CD1c-positive myeloid dendritic cell (primary cell): ENCODE measurements at regions not wholly inside any gene's neighbourhood (a gene's known extent, or its start where the extent isn't known, plus 50 kb on each side); places are given as distances from the start of the nearest gene placed in this dataset.
A peak's percentile ranks its signal among the peaks of the same experiment; 100 is the strongest.
"Not testable (repeated sequence)": the region's sequence is repeated elsewhere in the genome, so short reads cannot be mapped to it uniquely, and the experiment has no call there.

Source experiments
- DNase-seq: peaks from one replicate; pipeline ENCODE4 v3.0.0-alpha.2; 2016; ENCODE audit errors: extremely low spot score

GRCh38 chr1:37159102-37159501, 124.8 kb upstream of the GRIK3 start:
- DNase-seq, result no peak

DNA sequence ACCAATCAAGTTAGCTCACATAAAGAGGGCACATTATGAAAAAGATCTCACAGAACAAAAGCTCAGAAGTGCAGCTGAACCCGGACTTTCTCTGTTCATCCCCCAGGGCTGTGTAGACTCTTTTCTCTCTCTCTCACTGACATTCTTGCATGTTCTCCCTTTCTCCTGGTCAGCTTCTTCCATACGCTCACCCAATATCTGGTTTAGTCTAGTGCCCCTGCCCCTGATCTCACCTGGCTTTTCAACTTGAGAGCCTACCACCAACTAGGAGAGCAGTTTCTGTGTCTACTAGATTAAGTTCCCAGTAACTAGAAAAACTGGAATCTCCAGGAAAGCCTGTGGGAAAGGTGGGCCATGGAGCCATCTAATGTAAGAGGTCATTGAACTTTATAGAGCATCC, 126.9 kb upstream of the GRIK3 start:
- no peak for DNase-seq

GRCh38 chr1:37162059-37162458, 127.7 kb upstream of the GRIK3 start:
- DNase-seq, result no peak

DNA sequence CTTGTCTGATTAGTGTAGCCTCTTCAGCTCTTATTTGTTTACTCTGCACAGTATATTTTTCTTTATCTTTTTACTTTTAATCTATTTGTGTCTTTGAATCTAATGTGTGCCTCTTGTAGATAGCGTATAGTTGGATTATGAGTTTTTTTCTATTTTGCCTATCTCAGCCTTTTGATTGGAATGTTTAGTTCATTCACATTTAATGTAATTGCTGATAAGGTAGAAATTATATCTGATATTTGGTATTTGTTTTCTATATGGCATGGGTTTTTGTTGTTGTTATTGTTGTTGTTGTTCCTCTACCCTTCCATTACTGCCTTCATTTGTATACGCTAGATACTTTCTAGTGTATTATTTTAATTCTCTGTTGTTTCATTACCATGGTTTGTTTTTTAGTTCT, 131.7 kb upstream of the GRIK3 start:
- no peak for DNase-seq

- DNase-seq, result no peak
Observed at GRCh38 chr1:37167479-37167878, 133.2 kb upstream of the GRIK3 start.

GRCh38 chr1:37169241-37169640, 134.9 kb upstream of the GRIK3 start:
- no peak for DNase-seq

DNA sequence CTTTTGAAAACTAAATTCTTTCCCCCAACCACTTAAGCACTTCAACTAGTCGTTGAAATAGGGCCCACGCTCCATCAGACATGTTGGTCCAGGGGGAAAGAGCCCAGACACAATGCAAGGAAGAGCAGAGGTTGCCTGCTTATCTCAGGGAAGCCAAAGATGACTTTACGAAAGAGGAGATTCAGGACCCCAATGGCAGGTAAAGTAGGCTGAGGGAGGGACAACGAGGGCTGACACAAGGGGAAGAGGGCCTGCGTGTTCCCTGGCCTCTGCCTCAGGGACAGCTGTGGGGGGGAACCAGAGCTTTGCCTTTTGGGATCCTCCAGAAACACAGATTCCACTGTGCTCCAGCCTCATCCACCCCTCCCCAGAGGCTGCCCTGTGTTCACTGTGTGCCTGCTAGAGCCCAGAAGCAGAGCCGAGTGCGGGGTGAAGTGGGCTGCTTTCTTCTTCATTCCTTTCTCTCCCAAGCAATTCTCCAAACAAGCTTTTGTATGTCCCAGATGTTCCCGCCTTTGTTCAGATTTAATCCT, 135.5 kb upstream of the GRIK3 start:
- DNase-seq, result no peak

- no peak for DNase-seq
Observed at GRCh38 chr1:37171691-37172090, 137.4 kb upstream of the GRIK3 start.

GRCh38 chr1:37174341-37174740, 140.0 kb upstream of the GRIK3 start:
- DNase-seq, result no peak

GRCh38 chr1:37174876-37175275, 140.6 kb upstream of the GRIK3 start:
- no peak for DNase-seq

- DNase-seq, result no peak
Observed at GRCh38 chr1:37175666-37176215, 141.4 kb upstream of the GRIK3 start.

DNA sequence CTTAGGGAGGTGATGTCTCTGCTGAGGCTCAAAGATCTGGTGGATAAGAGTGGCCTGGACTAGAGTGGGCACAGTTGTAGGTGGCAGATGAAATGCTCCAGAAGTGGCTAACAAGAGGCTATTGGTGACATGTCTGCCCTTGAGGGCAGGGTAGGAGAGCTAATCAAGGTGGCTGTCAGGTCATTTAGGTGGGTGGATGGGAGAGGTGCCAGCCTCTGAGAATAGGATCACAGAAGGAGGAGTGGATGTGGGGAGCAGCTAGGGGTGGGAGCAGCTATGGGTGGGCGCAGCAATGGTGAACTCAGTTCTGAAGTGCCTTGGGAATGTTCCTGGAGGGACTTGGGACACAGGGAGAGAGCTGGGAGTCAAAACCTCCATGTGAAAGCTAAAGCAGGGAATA, 142.0 kb upstream of the GRIK3 start:
- DNase-seq, result no peak

- peak; percentile 8 for DNase-seq
Observed at GRCh38 chr1:37177230-37177864, 143.0 kb upstream of the GRIK3 start.

- DNase-seq, result no peak
Observed at GRCh38 chr1:37181425-37181824, 147.1 kb upstream of the GRIK3 start.

- DNase-seq, result no peak
Observed at GRCh38 chr1:37184789-37185188, 150.5 kb upstream of the GRIK3 start.

GRCh38 chr1:37186246-37186756, 152.0 kb upstream of the GRIK3 start:
- DNase-seq, result no peak

GRCh38 chr1:37189111-37189510, 154.8 kb upstream of the GRIK3 start:
- DNase-seq, result no peak

DNA sequence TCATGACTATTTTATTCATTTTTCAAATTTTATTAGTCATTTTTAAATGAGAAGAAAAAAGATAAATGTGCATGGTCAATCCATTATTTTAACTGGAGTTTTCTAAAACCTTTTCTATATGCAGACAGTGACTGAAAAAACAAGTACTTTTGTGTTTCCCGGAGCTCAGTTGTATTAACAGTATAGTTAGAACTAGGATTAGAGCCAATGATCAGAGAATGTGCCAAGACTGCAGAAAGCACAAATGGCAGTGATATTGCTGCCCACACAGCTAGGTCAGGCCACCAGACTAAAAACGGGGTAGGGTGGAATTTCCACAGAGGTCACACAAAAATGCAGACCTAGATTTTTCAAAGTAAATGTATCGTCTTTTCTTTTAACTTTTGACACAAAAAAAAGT, 163.1 kb upstream of the GRIK3 start:
- DNase-seq, result no peak

GRCh38 chr1:37214305-37214704, 180.0 kb upstream of the GRIK3 start:
- not testable (repeated sequence) for DNase-seq

DNA sequence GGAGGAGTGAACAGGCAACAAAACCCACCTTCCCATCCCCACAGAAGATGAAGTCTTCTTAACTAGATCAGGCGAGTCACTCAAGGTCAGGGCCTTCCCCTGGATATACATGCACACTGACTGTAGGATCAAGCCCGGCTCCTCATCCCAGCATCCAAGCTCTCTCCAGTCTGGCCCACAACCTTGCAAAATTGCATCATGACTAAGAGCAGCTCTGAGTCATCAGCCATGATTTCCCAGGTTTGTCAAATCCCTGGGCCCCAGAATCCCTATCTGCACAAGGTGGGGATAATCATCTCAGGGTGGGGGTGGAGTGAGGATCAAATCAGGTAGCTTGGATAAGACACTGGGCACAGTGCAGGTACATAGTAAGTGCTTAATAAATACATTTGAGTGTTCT, 199.3 kb upstream of the GRIK3 start:
- no peak for DNase-seq

DNA sequence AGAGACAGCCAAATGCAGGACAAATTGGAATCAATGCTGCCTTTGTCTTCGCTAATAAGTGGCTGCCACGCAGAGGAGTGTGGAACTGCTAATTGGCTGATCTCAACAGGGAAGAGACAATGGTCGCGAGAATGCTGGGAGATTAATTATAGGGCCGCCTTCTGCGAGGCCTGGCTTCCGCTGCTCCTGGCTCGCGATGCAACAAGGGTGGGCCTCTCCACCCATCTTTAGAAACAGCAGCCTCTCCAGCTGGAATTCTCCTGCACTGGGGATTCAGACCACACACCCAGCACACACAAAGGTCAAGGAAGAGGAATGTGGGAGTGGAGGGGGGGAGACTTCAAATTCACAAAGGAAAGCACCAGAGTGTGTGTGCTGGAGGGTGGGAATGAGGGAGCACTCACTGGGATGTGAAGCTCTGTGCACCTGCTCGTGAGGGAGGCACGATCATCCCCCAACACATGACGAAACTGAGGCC, 200.7 kb upstream of the GRIK3 start:
- DNase-seq, result no peak

- DNase-seq, result no peak
Observed at GRCh38 chr1:37237948-37238347, 203.6 kb upstream of the GRIK3 start.
